ENCODE measurements at regions not wholly inside any gene's neighbourhood (a gene's known extent, or its start where the extent isn't known, plus 50 kb on each side); places are given as distances from the start of the nearest gene placed in this dataset.

DNA sequence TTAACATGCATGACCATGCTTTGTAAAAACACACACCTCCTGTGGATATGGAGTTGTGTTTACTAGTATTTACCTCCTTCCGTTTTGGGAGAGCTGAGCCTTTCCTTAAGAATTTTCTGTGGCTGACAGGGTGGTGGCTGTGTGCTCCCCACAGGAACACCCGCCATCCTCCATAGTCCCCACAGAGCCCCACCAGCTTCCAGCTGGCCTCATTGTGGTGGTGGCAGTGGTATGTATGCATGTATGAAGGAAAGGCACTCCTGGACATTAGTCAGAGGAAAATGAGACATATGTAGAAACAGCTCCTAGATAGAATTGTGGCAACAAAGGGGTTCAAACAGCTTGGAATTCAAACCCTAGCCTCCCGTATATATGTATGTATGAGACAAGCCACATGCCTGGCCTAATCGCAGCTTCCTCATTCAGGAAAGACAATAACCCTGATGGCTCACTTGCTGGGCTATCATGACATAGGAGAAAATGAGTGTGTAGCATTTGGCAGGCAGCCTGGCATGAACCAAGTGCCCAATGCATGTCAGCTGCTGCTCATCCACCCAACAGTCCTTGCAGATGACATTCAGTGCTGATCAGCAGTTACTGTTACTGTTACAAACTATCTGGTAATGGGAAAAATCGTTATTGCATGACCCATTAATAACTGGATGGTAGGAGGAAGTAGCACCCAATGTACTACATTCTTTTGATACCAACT lies 459.7 kb downstream of the EBF1 start:
- Mint-ChIP-seq H3K27ac (no peak overlapping the region), H3K9me3 (no peaks in the 10 kb centered on the region), H3K4me3 (no peak overlapping the region), H3K27me3 (ENCODE audit: low read depth) (no peaks in the 10 kb centered on the region), H3K36me3 (no peaks in the 10 kb centered on the region), H3K4me1 (peaks cover 14% of the 10 kb centered on the region)
- ChIA-PET CTCF (no interaction called here), POLR2A (no interaction called here)
- TF ChIP-seq SP1 (CRISPR knock-in tag; conservative IDR thresholded peaks at IDR 0.05), result no peak
- TF ChIP-seq, protein P1, sequence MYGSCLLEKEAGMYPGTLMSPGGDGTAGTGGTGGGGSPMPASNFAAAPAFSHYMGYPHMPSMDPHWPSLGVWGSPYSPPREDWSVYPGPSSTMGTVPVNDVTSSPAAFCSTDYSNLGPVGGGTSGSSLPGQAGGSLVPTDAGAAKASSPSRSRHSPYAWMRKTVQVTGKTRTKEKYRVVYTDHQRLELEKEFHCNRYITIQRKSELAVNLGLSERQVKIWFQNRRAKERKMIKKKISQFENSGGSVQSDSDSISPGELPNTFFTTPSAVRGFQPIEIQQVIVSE (CRISPR knock-in tag; IDR thresholded peaks at IDR 0.05; ENCODE audit: borderline replicate concordance), result no peak
- TF ChIP-seq SMAD4 (CRISPR knock-in tag; IDR thresholded peaks at IDR 0.05), result no peak
- TF ChIP-seq, protein P2, sequence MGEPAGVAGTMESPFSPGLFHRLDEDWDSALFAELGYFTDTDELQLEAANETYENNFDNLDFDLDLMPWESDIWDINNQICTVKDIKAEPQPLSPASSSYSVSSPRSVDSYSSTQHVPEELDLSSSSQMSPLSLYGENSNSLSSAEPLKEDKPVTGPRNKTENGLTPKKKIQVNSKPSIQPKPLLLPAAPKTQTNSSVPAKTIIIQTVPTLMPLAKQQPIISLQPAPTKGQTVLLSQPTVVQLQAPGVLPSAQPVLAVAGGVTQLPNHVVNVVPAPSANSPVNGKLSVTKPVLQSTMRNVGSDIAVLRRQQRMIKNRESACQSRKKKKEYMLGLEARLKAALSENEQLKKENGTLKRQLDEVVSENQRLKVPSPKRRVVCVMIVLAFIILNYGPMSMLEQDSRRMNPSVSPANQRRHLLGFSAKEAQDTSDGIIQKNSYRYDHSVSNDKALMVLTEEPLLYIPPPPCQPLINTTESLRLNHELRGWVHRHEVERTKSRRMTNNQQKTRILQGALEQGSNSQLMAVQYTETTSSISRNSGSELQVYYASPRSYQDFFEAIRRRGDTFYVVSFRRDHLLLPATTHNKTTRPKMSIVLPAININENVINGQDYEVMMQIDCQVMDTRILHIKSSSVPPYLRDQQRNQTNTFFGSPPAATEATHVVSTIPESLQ (CRISPR knock-in tag; IDR thresholded peaks at IDR 0.05), result no peak
- no peak for TF ChIP-seq JAZF1 (CRISPR knock-in tag; IDR thresholded peaks at IDR 0.05)
- TF ChIP-seq ARID4B (CRISPR knock-in tag; IDR thresholded peaks at IDR 0.05; ENCODE audit: borderline replicate concordance), result no peak
- TF ChIP-seq, protein P3, sequence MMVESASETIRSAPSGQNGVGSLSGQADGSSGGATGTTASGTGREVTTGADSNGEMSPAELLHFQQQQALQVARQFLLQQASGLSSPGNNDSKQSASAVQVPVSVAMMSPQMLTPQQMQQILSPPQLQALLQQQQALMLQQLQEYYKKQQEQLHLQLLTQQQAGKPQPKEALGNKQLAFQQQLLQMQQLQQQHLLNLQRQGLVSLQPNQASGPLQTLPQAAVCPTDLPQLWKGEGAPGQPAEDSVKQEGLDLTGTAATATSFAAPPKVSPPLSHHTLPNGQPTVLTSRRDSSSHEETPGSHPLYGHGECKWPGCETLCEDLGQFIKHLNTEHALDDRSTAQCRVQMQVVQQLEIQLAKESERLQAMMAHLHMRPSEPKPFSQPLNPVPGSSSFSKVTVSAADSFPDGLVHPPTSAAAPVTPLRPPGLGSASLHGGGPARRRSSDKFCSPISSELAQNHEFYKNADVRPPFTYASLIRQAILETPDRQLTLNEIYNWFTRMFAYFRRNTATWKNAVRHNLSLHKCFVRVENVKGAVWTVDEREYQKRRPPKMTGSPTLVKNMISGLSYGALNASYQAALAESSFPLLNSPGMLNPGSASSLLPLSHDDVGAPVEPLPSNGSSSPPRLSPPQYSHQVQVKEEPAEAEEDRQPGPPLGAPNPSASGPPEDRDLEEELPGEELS (CRISPR knock-in tag; IDR thresholded peaks at IDR 0.05), result no peak
- TF ChIP-seq, protein P4, sequence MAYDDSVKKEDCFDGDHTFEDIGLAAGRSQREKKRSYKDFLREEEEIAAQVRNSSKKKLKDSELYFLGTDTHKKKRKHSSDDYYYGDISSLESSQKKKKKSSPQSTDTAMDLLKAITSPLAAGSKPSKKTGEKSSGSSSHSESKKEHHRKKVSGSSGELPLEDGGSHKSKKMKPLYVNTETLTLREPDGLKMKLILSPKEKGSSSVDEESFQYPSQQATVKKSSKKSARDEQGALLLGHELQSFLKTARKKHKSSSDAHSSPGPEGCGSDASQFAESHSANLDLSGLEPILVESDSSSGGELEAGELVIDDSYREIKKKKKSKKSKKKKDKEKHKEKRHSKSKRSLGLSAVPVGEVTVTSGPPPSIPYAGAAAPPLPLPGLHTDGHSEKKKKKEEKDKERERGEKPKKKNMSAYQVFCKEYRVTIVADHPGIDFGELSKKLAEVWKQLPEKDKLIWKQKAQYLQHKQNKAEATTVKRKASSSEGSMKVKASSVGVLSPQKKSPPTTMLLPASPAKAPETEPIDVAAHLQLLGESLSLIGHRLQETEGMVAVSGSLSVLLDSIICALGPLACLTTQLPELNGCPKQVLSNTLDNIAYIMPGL (CRISPR knock-in tag; IDR thresholded peaks at IDR 0.05), result no peak
- no peak for TF ChIP-seq ZNF232 (CRISPR knock-in tag; IDR thresholded peaks at IDR 0.05)
- no peak for TF ChIP-seq ZBTB43 (CRISPR knock-in tag; IDR thresholded peaks at IDR 0.05)
- TF ChIP-seq, protein P5, sequence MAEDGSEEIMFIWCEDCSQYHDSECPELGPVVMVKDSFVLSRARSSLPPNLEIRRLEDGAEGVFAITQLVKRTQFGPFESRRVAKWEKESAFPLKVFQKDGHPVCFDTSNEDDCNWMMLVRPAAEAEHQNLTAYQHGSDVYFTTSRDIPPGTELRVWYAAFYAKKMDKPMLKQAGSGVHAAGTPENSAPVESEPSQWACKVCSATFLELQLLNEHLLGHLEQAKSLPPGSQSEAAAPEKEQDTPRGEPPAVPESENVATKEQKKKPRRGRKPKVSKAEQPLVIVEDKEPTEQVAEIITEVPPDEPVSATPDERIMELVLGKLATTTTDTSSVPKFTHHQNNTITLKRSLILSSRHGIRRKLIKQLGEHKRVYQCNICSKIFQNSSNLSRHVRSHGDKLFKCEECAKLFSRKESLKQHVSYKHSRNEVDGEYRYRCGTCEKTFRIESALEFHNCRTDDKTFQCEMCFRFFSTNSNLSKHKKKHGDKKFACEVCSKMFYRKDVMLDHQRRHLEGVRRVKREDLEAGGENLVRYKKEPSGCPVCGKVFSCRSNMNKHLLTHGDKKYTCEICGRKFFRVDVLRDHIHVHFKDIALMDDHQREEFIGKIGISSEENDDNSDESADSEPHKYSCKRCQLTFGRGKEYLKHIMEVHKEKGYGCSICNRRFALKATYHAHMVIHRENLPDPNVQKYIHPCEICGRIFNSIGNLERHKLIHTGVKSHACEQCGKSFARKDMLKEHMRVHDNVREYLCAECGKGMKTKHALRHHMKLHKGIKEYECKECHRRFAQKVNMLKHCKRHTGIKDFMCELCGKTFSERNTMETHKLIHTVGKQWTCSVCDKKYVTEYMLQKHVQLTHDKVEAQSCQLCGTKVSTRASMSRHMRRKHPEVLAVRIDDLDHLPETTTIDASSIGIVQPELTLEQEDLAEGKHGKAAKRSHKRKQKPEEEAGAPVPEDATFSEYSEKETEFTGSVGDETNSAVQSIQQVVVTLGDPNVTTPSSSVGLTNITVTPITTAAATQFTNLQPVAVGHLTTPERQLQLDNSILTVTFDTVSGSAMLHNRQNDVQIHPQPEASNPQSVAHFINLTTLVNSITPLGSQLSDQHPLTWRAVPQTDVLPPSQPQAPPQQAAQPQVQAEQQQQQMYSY (CRISPR knock-in tag; IDR thresholded peaks at IDR 0.05), result no peak
- TF ChIP-seq ZSCAN18 (CRISPR knock-in tag; IDR thresholded peaks at IDR 0.05), result no peak
- TF ChIP-seq MYBL2 (CRISPR knock-in tag; IDR thresholded peaks at IDR 0.05), result no peak
- no peak for TF ChIP-seq MLX (CRISPR knock-in tag; IDR thresholded peaks at IDR 0.05)
- no peak for ATAC-seq
- no peak for DNase-seq (ENCODE audit: low spot score)

Data from WTC11 (cell line).